HG02870 (cell line): ENCODE measurements at regions not wholly inside any gene's neighbourhood (a gene's known extent, or its start where the extent isn't known, plus 50 kb on each side); places are given as distances from the start of the nearest gene placed in this dataset.
"Not testable (repeated sequence)": the region's sequence is repeated elsewhere in the genome, so short reads cannot be mapped to it uniquely, and the experiment has no call there.

Source experiments
- ATAC-seq: cut with Tn5 transposase; IDR thresholded peaks from one replicate; pipeline ENCODE4 v1.9.1; 2021; ENCODE audit warnings: mild to moderate bottlenecking, moderate library complexity; ENCODE audit not compliant: unreplicated experiment

DNA sequence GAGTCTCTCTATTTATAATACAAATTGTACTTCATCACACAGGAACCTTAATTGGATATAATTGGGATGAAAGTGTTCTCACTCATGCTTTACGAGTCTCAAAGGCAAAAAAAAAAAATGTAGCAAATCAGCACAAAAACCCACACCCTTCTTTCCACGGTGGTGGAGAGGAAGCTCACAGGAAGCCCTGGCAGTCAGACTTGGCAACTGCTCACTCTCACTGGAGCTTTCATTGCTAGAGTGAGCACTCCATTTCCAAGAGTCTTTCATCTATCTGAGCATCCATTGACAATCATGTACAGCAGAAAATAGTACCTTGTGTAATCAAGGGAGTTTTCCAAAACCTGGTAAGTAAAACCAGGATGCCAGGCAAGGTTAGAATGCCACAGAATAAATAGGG is 2159.4 kb upstream of the AGA start:
- ATAC-seq = no peak

DNA sequence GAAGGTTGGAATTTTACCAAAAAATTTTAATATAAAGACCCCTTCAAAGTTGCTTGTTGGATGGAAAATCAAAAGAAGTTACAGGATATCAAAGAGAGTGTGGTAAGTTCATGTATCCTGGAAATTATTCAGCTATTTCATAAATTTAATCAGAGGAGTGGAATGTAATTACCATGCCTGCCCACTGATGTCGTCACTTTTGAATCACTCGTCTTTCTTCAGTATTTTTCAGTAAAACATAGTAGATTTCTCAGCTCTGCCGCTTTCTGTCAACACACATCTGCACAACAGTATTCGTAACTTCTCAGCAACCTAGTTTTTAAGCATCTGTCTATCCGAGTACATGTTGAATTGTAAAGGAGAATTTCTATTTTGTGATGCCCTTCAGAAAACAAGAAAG is 2163.0 kb upstream of the AGA start:
- ATAC-seq = no peak

DNA sequence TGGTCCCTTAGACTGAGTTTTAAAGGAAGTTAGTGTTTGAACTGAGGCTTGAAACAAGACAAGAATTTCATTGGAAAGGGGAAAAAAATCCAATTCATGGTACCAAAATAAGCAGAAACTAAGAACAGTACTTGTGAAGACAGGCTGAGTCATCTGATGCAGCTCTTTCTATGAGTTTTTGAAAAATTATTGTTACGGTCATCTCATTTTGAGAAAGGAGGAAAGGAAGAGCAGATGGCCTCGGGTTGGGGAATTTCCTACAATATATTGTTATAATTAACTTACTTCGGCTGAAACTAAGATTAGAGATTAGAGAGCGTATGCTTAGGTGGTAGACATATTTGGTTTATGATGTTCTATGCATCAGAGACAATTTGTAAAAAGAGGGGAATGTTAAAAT is 2164.8 kb upstream of the AGA start:
- no peak for ATAC-seq

DNA sequence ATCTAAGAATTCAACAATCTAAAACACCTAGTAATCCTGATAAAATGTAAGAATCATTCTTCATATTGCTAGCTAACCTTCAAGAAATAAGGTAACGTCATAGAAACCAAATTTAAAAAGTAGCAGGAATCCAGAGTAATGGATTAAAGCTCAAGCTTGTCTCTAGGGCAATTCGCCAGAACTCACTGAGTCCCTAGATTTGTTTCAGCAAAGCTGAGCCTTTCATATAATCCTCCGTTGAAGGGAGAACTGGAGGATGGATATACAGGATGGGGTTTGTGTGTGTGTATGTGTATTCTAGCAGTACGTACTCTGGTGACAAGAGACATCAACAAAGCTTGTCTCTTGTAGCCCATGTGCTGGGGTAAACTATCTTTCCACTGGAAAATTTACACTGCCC is 2173.5 kb upstream of the AGA start:
- no peak for ATAC-seq

DNA sequence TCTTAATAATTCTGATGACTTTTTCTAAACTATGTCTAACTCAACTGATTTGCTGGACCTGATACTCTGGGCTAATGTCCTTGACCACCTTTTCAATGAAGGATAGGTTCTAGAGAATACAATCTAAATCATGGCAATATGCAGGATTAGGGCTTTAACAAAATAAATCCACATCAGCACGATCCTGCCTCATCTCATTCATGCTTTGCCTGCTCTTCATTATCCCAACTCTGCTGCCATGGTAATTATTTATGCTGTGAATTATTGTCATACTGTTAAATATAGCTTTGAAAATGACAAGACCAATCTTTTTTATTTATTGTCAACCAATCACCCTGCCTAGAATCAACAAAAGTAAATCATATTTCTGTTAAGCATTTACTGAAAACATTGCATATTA is 2176.7 kb upstream of the AGA start:
- ATAC-seq = no peak

DNA sequence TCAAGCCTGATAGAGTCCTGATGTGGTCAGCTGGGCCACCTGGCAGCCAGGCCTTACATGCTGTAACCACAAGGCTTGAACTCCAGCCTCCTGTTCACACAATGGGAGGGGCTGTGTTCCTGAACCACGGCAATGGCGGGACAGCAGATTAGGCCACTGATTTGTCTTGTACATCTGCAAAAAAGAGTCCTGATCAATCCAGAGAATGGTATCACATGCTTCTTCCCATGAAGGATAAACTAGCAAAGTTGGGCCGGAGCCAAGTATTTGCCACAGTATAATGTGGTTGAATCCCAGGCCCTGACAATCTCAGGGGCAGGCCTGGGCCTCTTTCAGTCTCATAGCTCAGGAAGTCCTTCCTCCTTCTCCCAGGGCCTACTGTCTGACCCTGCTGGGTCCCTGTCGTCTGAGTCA is 2182.5 kb upstream of the AGA start:
- ATAC-seq = no peak

GRCh38 chr4:179625406-179625805 is 2183.2 kb upstream of the AGA start:
- no peak for ATAC-seq

DNA sequence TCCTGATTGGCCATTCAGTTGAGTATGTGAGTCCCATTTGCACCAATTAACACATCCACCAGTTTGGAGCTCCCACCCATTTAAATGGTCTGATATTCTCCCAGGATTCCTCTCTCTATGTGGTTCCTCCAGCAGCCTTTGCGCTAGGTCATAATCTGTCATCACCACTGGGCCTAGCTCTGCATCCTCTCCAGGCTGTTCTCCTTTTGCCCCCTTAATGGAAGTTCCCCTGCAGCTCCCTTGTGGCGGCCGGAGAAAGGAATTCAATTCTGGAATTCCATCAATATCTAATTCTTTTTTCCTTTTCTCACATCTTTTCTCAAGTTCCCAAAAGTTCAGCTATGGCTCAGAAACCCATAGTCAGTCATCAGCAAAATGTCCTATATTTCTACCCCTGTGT is 2184.4 kb upstream of the AGA start:
- no peak for ATAC-seq

DNA sequence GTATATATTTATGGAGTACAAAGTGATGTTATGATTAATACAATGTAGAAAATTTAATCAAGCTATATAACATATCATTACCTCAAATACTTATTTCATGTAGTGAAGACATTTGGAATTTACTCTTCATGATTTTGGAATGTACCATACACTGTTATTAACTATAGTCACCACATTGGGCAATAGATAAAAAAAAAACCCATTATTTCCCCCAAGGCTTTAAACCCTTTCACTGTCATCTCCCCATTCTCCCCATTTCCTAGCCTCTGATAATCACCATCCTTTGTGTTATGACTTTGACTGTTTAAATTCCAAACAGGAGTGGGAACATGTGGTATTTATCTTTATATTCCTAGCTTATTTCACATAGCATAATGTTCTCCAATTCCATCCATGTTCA is 2189.1 kb upstream of the AGA start:
- no peak for ATAC-seq

DNA sequence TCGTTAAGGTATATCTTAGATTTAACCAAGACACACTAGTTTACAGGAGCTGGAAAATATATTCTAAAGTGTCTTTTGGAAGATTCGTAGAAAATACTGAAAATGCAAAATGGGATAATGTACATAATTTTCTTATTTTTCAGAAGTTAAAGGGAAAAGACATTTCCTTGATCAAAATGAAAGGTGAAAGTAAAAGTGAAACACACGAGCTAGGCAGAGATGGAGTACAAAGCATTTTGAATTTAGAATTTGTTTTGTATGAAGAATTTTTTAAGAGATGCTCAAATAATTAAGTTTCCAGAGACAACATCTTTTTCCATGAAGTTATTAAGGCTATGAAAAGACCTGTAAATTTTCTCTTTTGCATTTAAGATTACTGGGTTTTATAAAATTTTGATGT is 2192.6 kb upstream of the AGA start:
- no peak for ATAC-seq

DNA sequence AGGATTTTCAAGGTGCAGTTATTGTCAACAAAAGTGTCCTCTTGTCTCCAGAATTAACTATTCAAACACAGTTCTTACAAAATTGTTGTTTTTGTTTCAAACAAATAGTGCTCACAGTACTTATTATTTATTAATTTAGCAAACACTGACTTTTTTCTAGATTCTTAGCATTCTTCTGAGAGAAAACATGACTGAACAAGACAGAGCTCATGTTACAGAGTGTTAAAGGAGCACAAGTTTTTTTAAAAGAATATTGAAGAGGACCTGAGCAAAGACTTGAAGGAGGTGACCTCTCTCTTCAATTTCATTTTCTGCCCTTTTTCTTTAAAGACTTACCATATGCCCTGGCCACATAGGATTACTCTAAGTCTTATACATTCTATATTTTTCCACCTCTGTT is 2220.3 kb upstream of the AGA start:
- no peak for ATAC-seq

- no peak for ATAC-seq
These were observed 2221.6 kb upstream of the AGA start for GRCh38 chr4:179663641-179664429.

GRCh38 chr4:179664430-179665027 is 2222.3 kb upstream of the AGA start:
- ATAC-seq = no peak

GRCh38 chr4:179666226-179666625 is 2224.0 kb upstream of the AGA start:
- no peak for ATAC-seq

GRCh38 chr4:179671609-179672008 is 2229.4 kb upstream of the AGA start:
- no peak for ATAC-seq

DNA sequence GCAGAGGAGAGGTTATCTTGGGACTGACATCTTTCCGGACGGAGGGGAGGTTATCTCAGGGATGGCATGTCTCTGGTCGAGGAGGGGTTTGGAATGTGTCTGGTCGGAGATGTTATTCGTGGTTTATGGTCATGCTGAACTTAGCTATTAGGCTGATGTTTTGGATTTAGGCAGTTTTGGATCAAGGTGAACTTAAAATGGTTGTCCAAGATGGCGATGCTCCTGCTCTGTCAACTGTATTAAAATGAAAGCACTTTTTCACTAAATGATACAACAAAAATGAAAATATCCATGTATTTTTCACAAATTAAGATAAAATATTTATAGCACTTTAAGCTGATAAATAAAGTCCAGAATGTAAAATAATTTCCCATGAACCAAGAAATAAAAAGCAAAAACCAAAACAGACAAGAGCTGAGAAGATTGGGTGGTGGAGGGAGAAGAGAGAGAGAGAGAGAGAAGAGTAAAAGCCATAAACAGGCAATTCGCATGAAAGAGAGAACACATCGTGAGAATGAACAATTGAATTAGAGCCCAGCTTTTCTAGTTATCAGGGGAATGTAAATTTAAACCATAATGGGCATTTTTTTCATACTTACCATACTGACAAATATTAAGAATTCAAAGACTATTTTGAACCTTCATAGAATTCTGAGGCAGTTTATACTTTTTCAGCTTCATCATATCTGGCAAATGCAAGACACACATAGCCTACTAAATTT is 2236.0 kb upstream of the AGA start:
- no peak for ATAC-seq

DNA sequence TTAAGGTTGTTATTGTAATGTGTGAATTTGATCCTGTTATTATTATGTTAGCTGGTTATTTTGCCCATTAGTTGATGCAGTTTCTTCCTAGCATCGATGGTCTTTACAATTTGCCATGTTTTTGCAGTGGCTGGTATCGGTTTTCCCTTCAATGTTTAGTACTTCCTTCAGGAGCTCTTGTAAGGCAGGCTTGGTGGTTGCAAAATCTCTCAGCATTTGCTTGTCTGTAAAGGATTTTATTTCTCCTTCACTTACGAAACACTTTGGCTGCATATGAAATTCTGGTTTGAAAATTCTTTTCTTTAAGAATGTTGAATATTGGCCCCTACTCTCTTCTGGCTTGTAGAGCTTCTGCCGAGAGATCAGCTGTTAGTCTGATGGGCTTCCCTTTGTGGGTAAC is 2241.4 kb upstream of the AGA start:
- not testable (repeated sequence) for ATAC-seq

DNA sequence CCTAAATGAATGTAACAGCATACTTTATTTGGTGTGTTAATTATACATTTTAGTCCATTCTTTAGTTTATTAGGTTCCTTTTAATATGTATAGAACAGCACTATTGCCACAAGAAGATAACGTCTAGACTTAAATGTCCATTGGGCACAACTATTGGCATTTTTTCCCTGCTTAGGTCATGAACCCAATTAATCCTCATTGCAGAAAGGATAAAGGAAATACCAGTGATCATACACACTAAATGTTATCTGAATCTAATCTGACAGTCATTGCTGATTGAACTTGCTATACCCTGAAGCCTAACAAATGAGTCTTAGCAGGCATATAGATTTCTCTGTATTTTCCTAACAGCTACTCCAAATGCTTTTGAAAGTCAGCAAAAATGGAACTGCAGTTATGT is 2250.0 kb upstream of the AGA start:
- no peak for ATAC-seq

DNA sequence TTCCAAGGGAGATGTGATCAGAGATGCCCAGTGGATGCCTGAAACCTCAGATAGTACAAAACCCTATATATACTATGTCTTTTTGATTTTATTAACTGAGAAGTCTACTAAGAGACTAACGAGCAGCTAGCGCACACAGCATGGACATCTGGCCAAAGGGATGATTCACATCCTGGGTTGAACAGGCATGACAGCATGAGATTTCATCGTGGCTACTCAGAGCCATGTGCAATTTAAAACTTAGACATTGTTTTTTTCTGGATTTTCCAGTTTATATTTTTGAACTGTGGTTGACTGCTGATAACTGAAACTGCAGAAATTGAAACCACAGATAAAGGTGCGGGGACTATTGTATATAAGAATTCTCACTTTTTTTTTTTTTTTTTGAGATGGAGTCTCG is 2252.9 kb upstream of the AGA start:
- ATAC-seq = no peak

GRCh38 chr4:179698321-179698720 is 2256.1 kb upstream of the AGA start:
- no peak for ATAC-seq

- ATAC-seq = no peak
These were observed 2267.9 kb upstream of the AGA start for GRCh38 chr4:179709961-179710624.
